ENCODE measurements at regions not wholly inside any gene's neighbourhood (a gene's known extent, or its start where the extent isn't known, plus 50 kb on each side); places are given as distances from the start of the nearest gene placed in this dataset.

DNA sequence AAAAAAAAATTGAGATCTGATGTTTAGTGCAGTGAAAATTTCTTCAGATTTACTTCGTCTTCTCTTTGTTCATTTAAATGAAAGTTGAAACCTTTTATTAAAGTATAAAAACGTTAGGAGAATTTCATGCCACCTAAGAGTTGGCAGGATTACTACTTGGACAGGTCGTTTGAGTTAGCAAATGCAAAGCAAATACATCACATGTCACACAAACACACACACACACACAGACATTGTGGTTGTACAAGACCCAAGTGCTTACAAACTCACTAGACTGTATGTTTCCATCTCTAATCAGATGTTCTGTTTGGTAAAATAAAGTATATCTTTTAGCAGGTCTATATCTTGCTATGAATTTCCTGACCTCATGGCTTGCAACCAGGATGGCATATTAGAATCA lies 185.6 kb upstream of the COX10 start:
- H3K9me3 ChIP-seq (replicated peaks; ENCODE audit: control insufficient read depth, insufficient read depth, low read length): no peaks in the 10 kb centered on the region
- H3K4me2 ChIP-seq (ENCODE audit: insufficient read depth, low read length): no peak overlapping the region
- no peaks in the 10 kb centered on the region for H4K20me1 ChIP-seq (replicated peaks; ENCODE audit: control insufficient read depth, extremely low read depth, insufficient read depth, low read length)
- no peaks in the 10 kb centered on the region for H3K27me3 ChIP-seq (ENCODE audit: control insufficient read depth in 2 of 2, insufficient read depth in 2 of 2, low read length in 2 of 2)
- H3K4me1 ChIP-seq (ENCODE audit: control insufficient read depth, extremely low read depth, insufficient read depth, low read length): no peaks in the 10 kb centered on the region
- ChIA-PET POLR2A (no interaction called here), CTCF (no interaction called here)
- dilution Hi-C loops (cut with MboI; ENCODE audit: extremely low pct_ligation_motif_present, low sequenced_read_pairs) (no loop called here), intact Hi-C loops (cut with micrococcal nuclease) (no loop called here)
- no TSS peak for BruUV-seq (replicated peaks)
- no peak overlapping the region for H3K4me3 ChIP-seq (replicated peaks in 1 of 3; ENCODE audit: insufficient read depth in 1 of 3, low read depth in 1 of 3, low read length in 3 of 3)
- H3K9ac ChIP-seq (replicated peaks; ENCODE audit: extremely low read depth, insufficient read depth, low read length): no peak overlapping the region
- H3K9me1 ChIP-seq (replicated peaks; ENCODE audit: control insufficient read depth, extremely low read depth, insufficient read depth, low read length): no peaks in the 10 kb centered on the region
- no peaks in the 10 kb centered on the region for H3K79me2 ChIP-seq (ENCODE audit: control insufficient read depth, insufficient read depth, low read length)
- no peaks in the 10 kb centered on the region for H3K36me3 ChIP-seq (ENCODE audit: control insufficient read depth in 2 of 2, extremely low read depth in 1 of 2, insufficient read depth in 2 of 2, low read length in 2 of 2)
- H2AFZ ChIP-seq (ENCODE audit: low read depth, low read length): no peak overlapping the region
- FAIRE-seq (no peak), DNase-seq (ENCODE audit: low read depth, low spot score) (no peak)
- TF ChIP-seq FOS (IDR thresholded peaks at IDR 0.05; ENCODE audit: borderline replicate concordance, insufficient read depth, low read length) (no peak), JUN (IDR thresholded peaks at IDR 0.05; ENCODE audit: borderline replicate concordance, insufficient read depth, insufficient read length, low read depth) (no peak), GATA2 (IDR thresholded peaks at IDR 0.05; ENCODE audit: insufficient read depth, insufficient read length, low read depth, low read length) (no peak), POLR2AphosphoS5 (IDR thresholded peaks at IDR 0.05; ENCODE audit: insufficient read depth, low read depth, low read length) (no peak), MYC (IDR thresholded peaks at IDR 0.05; ENCODE audit: low read depth, low read length) (no peak), POLR2A (IDR thresholded peaks at IDR 0.05; ENCODE audit: low read depth, low read length) (no peak), EZH2 (IDR thresholded peaks at IDR 0.05; ENCODE audit: borderline replicate concordance, low read depth, low read length, severe bottlenecking) (no peak)
- TF ChIP-seq, protein P1, sequence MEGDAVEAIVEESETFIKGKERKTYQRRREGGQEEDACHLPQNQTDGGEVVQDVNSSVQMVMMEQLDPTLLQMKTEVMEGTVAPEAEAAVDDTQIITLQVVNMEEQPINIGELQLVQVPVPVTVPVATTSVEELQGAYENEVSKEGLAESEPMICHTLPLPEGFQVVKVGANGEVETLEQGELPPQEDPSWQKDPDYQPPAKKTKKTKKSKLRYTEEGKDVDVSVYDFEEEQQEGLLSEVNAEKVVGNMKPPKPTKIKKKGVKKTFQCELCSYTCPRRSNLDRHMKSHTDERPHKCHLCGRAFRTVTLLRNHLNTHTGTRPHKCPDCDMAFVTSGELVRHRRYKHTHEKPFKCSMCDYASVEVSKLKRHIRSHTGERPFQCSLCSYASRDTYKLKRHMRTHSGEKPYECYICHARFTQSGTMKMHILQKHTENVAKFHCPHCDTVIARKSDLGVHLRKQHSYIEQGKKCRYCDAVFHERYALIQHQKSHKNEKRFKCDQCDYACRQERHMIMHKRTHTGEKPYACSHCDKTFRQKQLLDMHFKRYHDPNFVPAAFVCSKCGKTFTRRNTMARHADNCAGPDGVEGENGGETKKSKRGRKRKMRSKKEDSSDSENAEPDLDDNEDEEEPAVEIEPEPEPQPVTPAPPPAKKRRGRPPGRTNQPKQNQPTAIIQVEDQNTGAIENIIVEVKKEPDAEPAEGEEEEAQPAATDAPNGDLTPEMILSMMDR (IDR thresholded peaks at IDR 0.05; ENCODE audit: extremely low read depth in 1 of 2, insufficient read depth in 1 of 2, low read depth in 1 of 2, low read length in 2 of 2): no peak
- TF ChIP-seq, protein P2, sequence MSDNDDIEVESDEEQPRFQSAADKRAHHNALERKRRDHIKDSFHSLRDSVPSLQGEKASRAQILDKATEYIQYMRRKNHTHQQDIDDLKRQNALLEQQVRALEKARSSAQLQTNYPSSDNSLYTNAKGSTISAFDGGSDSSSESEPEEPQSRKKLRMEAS (IDR thresholded peaks at IDR 0.05; ENCODE audit: insufficient read depth, insufficient read length): no peak
- no peak overlapping the region for H3K27ac ChIP-seq (ENCODE audit: insufficient read depth, low read depth, low read length)

Measured in endothelial cell of umbilical vein (primary cell).